HepG2 (cell line): ENCODE measurements at regions not wholly inside any gene's neighbourhood (a gene's known extent, or its start where the extent isn't known, plus 50 kb on each side); places are given as distances from the start of the nearest gene placed in this dataset.

Experiments used
- ATAC-seq: fragments of 200-7000 bp; cut with Tn5 transposase; 3 replicates; pipeline ENCODE4 v1.9.1; 2020; ENCODE audit warnings: mild to moderate bottlenecking, moderate library complexity
- BruUV-seq: library from RNA; stranded (reverse); fragments of 400-500 nt; replicated peaks from 2 replicates; lab custom pipeline; 2021; lab: Mats Ljungman, UMichigan
- CTCF ChIA-PET: fragments of 300-600 bp; formaldehyde crosslinking; extraction: SDS; loops from one replicate; lab custom pipeline; 2021; ENCODE audit warnings: low total read pairs, inconsistent platforms, low intra/inter-chr PET ratio; lab: Yijun Ruan, JAX
- POLR2A ChIA-PET: fragments of 350-600 bp; sonication (Branson Sonifier 250); formaldehyde crosslinking; loops from one replicate; lab custom pipeline; 2020; ENCODE audit warnings: antibody characterized with exemption, inconsistent platforms; lab: Yijun Ruan, JAX
- DNase-seq: peaks from one replicate; pipeline ENCODE4 v3.0.0-alpha.2; 2015; ENCODE audit warnings: low spot score
- FAIRE-seq: peaks from 3 replicates; lab custom pipeline; 2011; peaks lifted over from hg19 to GRCh38; lab: Jason Lieb, UNC
- H2AFZ ChIP-seq: one replicate; pipeline ENCODE4 v1.6.1; 2011; ENCODE audit warnings: low read length, inconsistent platforms
- H3K27ac ChIP-seq: fragments of 300-600 bp; 3 replicates; pipeline ENCODE4 v1.8.0; 2011; ENCODE audit warnings: mixed run types, mild to moderate bottlenecking, mixed read lengths, low read length, inconsistent platforms; ENCODE audit not compliant: insufficient read depth; ENCODE audit errors: extremely low read length
- H3K27me3 ChIP-seq, 2 experiments: fragments of 200-600 bp in 1 of 2; 2 replicates in 1 of 2; 3 replicates in 1 of 2; pipeline versions ENCODE4 v1.6.0 to v1.8.0; 2011; ENCODE audit warnings: low read length in 2 of 2, mild to moderate bottlenecking in 2 of 2, moderate library complexity in 2 of 2, inconsistent platforms in 1 of 2; ENCODE audit not compliant: insufficient read depth in 2 of 2, control insufficient read depth in 1 of 2
- H3K36me3 ChIP-seq, 2 experiments: fragments of 200-600 bp in 1 of 2; replicated peaks in 1 of 2; 2 replicates in 1 of 2; 3 replicates in 1 of 2; pipeline versions ENCODE4 v1.5.1 to v1.8.0; 2011; ENCODE audit warnings: low read length in 2 of 2, inconsistent platforms in 1 of 2; ENCODE audit not compliant: insufficient read depth in 2 of 2, control insufficient read depth in 1 of 2
- H3K4me1 ChIP-seq: 2 replicates; pipeline ENCODE4 v1.5.1; 2012; ENCODE audit warnings: low read length, inconsistent platforms; ENCODE audit not compliant: insufficient read depth
- H3K4me2 ChIP-seq: 2 replicates; pipeline ENCODE4 v1.6.0; 2011; ENCODE audit warnings: low read depth, low read length, inconsistent platforms
- H3K4me3 ChIP-seq, 3 experiments: fragments of 200-600 bp in 1 of 3; sonication (generic), shearing (Covaris generic) in 1 of 3; replicated peaks in 1 of 3; 2 replicates each; pipeline ENCODE4 v1.5.1; 2011 to 2016; ENCODE audit warnings: low read length in 3 of 3, inconsistent platforms in 2 of 3, low read depth in 2 of 3, mild to moderate bottlenecking in 2 of 3, control low read depth in 1 of 3, mixed read lengths in 1 of 3; ENCODE audit not compliant: insufficient read depth in 1 of 3
- H3K79me2 ChIP-seq: one replicate; pipeline ENCODE4 v1.6.1; 2011; ENCODE audit warnings: low read length, inconsistent platforms; ENCODE audit not compliant: insufficient read depth
- H3K9ac ChIP-seq: 2 replicates; pipeline ENCODE4 v1.6.0; 2011; ENCODE audit warnings: mild to moderate bottlenecking, low read depth, low read length, inconsistent platforms; ENCODE audit not compliant: insufficient read depth
- H3K9me3 ChIP-seq: 2 replicates; pipeline ENCODE4 v1.5.1; 2012; ENCODE audit warnings: mild to moderate bottlenecking, low read length
- H4K20me1 ChIP-seq: 2 replicates; pipeline ENCODE4 v1.6.0; 2011; ENCODE audit warnings: inconsistent platforms, mild to moderate bottlenecking, low read length, moderate library complexity; ENCODE audit not compliant: insufficient read depth
- PPARG ChIP-seq: conservative IDR thresholded peaks from 2 replicates; pipeline ENCODE4 v1.6.1; 2016; ENCODE audit warnings: missing biosample characterization, missing genetic modification reagents
- RELA ChIP-seq: sonication (generic); formaldehyde crosslinking; IDR thresholded peaks from 2 replicates; pipeline ENCODE4 v1.4.0; 2020; ENCODE audit warnings: missing genetic modification reagents
- WIZ ChIP-seq: sonication (generic); formaldehyde crosslinking; IDR thresholded peaks from 2 replicates; pipeline ENCODE4 v1.5.1; 2020; ENCODE audit warnings: mild to moderate bottlenecking, missing genetic modification reagents
- ZNF180 ChIP-seq: sonication (generic); formaldehyde crosslinking; IDR thresholded peaks from 2 replicates; pipeline ENCODE4 v1.4.0; 2020; ENCODE audit warnings: low read depth, missing genetic modification reagents, borderline replicate concordance
- ZNF230 ChIP-seq: sonication (generic); formaldehyde crosslinking; IDR thresholded peaks from 2 replicates; pipeline ENCODE4 v1.4.0; 2020; ENCODE audit warnings: mild to moderate bottlenecking, missing genetic modification reagents
- ZNF709 ChIP-seq: sonication (generic); formaldehyde crosslinking; IDR thresholded peaks from 2 replicates; pipeline ENCODE4 v1.5.0; 2020; ENCODE audit warnings: mild to moderate bottlenecking, missing genetic modification reagents
- WGBS: methylation state at CpG from one replicate; pipeline ENCODE4 v1.1.6; 2017; ENCODE audit warnings: low lambda C conversion rate; 5-methylcytosine and 5-hydroxymethylcytosine counted together
- in situ Hi-C: cut with HindIII; loops from 2 replicates; pipeline ENCODE4 v1.10.0; 2017; ENCODE audit warnings: low pct_unique_long_range_greater_than_20kb; ENCODE audit not compliant: extremely low pct_ligation_motif_present
- intact Hi-C: fragments of 100-400 bp; cut with micrococcal nuclease; formaldehyde crosslinking; loops from one replicate; pipeline ENCODE4 v1.10.0; 2022; ENCODE audit not compliant: unreplicated experiment
- TF ChIP-seq, protein P1 (sequence below): sonication (generic); formaldehyde crosslinking; IDR thresholded peaks from 2 replicates; pipeline ENCODE4 v1.4.0; 2020; ENCODE audit warnings: mild to moderate bottlenecking, missing genetic modification reagents

GRCh38 chr17:43337684-43338428, 60.9 kb upstream of the ARL4D start:
- in situ Hi-C loops (no loop called here), intact Hi-C loops (no loop called here)
- Histone ChIP-seq H3K27ac (no peak overlapping the region), H3K79me2 (no peaks in the 10 kb centered on the region), H3K4me3 (no peak overlapping the region), H3K9ac (no peak overlapping the region), H3K36me3 (no peaks in the 10 kb centered on the region), H4K20me1 (no peaks in the 10 kb centered on the region), H3K27me3 (no peaks in the 10 kb centered on the region), H3K9me3 (no peaks in the 10 kb centered on the region), H2AFZ (no peak overlapping the region), H3K4me1 (peaks cover 14% of the 10 kb centered on the region), H3K4me2 (no peak overlapping the region)
- BruUV-seq, result no TSS peak
- ATAC-seq (no peak), DNase-seq (no peak), FAIRE-seq (no peak)
- WGBS, result 69% methylated on average over 10 of the region's 10 CpGs
- TF ChIP-seq, protein P1, sequence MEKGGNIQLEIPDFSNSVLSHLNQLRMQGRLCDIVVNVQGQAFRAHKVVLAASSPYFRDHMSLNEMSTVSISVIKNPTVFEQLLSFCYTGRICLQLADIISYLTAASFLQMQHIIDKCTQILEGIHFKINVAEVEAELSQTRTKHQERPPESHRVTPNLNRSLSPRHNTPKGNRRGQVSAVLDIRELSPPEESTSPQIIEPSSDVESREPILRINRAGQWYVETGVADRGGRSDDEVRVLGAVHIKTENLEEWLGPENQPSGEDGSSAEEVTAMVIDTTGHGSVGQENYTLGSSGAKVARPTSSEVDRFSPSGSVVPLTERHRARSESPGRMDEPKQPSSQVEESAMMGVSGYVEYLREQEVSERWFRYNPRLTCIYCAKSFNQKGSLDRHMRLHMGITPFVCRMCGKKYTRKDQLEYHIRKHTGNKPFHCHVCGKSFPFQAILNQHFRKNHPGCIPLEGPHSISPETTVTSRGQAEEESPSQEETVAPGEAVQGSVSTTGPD (CRISPR knock-in tag), result no peak
- TF ChIP-seq WIZ (CRISPR knock-in tag) (no peak), RELA (CRISPR knock-in tag) (no peak)
- CTCF ChIA-PET, result no interaction called here
- POLR2A ChIA-PET, result no interaction called here

GRCh38 chr17:43334738-43335402, 63.9 kb upstream of the ARL4D start:
- in situ Hi-C loops, result no loop called here
- CTCF ChIA-PET, result interaction anchor here (1.8 kb wide), 1 partner anchor 25 kb away, joined by 9 read pairs; no protein-coding TSS in a partner anchor

More at GRCh38 chr17:43334738-43335402, 63.9 kb upstream of the ARL4D start:
- Histone ChIP-seq H3K9ac (no peak overlapping the region), H2AFZ (no peak overlapping the region), H3K4me2 (no peak overlapping the region), H3K36me3 (no peaks in the 10 kb centered on the region), H3K79me2 (no peaks in the 10 kb centered on the region), H3K4me1 (peaks cover 24% of the 10 kb centered on the region), H4K20me1 (no peaks in the 10 kb centered on the region), H3K9me3 (no peaks in the 10 kb centered on the region), H3K4me3 (no peak overlapping the region), H3K27ac (no peak overlapping the region), H3K27me3 (no peaks in the 10 kb centered on the region)
- POLR2A ChIA-PET, result interaction anchor here (1.1 to 3.7 kb wide), 6 partner anchors 10 to 147 kb away, joined by 4 to 63 read pairs (median 8); no protein-coding TSS in a partner anchor
- intact Hi-C loops, result loop anchor here (5.0 kb wide), 1 partner anchor 313 kb away; the partner anchor contains the start of gene VAT1
- FAIRE-seq, result no peak
- WGBS, result 50% methylated on average over 7 of the region's 7 CpGs
- DNase-seq, result no peak
- BruUV-seq, result no TSS peak
- ATAC-seq, result no peak
- TF ChIP-seq ZNF230 (CRISPR knock-in tag) (no peak), ZNF709 (CRISPR knock-in tag) (no peak), ZNF180 (CRISPR knock-in tag) (no peak), PPARG (CRISPR knock-in tag) (no peak)
